Vagina (tissue), 2 donors: ENCODE measurements at regions not wholly inside any gene's neighbourhood (a gene's known extent, or its start where the extent isn't known, plus 50 kb on each side); places are given as distances from the start of the nearest gene placed in this dataset.

ENCODE experiments used
- DNase-seq, 2 donors: peaks; one replicate each; pipeline ENCODE4 v3.0.0-alpha.2; 2017; ENCODE audit errors: extremely low spot score in 2 of 2
- H3K27ac ChIP-seq: fragments of 200-600 bp; sonication (generic); one replicate; pipeline ENCODE4 v1.5.1; 2019
- H3K27me3 ChIP-seq: fragments of 200-600 bp; sonication (generic); one replicate; pipeline ENCODE4 v1.5.1; 2019
- H3K36me3 ChIP-seq, 2 donors: fragments of 200-600 bp; sonication (generic); one replicate each; pipeline ENCODE4 v1.5.1; 2017 to 2019
- H3K4me1 ChIP-seq: fragments of 200-600 bp; sonication (generic); one replicate; pipeline ENCODE4 v1.5.1; 2019
- H3K4me3 ChIP-seq, 2 donors: fragments of 200-600 bp; sonication (generic); 1 replicate in 1 of 2; 2 replicates in 1 of 2; pipeline ENCODE4 v1.5.1; 2016 to 2019
- H3K9me3 ChIP-seq: fragments of 200-600 bp; sonication (generic); one replicate; pipeline ENCODE4 v1.5.1; 2019
- POLR2A ChIP-seq, 2 donors: fragments of 450-650 bp; IDR thresholded peaks; one replicate each; pipeline ENCODE4 v1.6.1; 2017; ENCODE audit warnings: antibody characterized with exemption in 2 of 2, mild to moderate bottlenecking in 2 of 2, moderate library complexity in 2 of 2
- POLR2AphosphoS5 ChIP-seq, 2 donors: sonication (generic); formaldehyde crosslinking; IDR thresholded peaks; one replicate each; pipeline ENCODE4 v1.9.0; 2017; ENCODE audit warnings: antibody characterized with exemption in 2 of 2, mild to moderate bottlenecking in 2 of 2, low read depth in 1 of 2; ENCODE audit not compliant: insufficient read depth in 1 of 2
- intact Hi-C: fragments of 100-400 bp; cut with DNase I; formaldehyde crosslinking; loops from one replicate; pipeline ENCODE4 v1.15.1; 2023
- TF ChIP-seq, protein P1 (sequence below), 3 experiments: fragments of 450-650 bp in 2 of 3; fragments of 200-600 bp in 1 of 3; sonication (generic) in 1 of 3; IDR thresholded peaks; one replicate each; pipeline ENCODE4 v1.5.1; 2017 to 2019; ENCODE audit warnings: antibody characterized with exemption in 3 of 3, mild to moderate bottlenecking in 2 of 3, moderate library complexity in 2 of 3

DNA sequence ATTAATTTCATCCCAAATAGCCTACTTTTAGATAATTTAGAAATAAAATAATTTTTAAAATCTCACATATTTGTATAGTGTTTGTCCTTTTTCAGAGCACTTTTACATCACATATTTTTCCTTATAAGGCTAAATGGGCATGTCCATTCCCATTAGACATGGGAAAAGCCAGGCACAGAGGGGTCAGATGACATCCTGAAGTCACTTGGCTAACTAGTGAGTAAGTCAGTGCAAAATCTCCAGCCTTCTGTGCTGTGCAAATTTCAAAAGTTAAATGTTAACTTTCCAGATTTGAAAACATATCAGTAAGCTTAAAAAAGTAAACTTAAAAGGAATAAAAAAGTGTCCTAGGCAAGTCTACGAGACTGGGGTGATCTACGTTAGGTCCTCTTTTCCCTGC, 117.4 kb downstream of the EMP1 start:
- intact Hi-C loops, result no loop called here
- no peak overlapping the region for H3K27ac ChIP-seq
- H3K4me3 ChIP-seq, result no peak overlapping the region
- H3K36me3 ChIP-seq, result no peaks in the 10 kb centered on the region
- no peaks in the 10 kb centered on the region for H3K27me3 ChIP-seq
- TF ChIP-seq POLR2AphosphoS5 (IDR thresholded peaks at IDR 0.05; ENCODE audit: insufficient read depth in 1 of 2, low read depth in 1 of 2) (no peak), POLR2A (IDR thresholded peaks at IDR 0.05) (no peak)
- TF ChIP-seq, protein P1, sequence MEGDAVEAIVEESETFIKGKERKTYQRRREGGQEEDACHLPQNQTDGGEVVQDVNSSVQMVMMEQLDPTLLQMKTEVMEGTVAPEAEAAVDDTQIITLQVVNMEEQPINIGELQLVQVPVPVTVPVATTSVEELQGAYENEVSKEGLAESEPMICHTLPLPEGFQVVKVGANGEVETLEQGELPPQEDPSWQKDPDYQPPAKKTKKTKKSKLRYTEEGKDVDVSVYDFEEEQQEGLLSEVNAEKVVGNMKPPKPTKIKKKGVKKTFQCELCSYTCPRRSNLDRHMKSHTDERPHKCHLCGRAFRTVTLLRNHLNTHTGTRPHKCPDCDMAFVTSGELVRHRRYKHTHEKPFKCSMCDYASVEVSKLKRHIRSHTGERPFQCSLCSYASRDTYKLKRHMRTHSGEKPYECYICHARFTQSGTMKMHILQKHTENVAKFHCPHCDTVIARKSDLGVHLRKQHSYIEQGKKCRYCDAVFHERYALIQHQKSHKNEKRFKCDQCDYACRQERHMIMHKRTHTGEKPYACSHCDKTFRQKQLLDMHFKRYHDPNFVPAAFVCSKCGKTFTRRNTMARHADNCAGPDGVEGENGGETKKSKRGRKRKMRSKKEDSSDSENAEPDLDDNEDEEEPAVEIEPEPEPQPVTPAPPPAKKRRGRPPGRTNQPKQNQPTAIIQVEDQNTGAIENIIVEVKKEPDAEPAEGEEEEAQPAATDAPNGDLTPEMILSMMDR (IDR thresholded peaks at IDR 0.05), result no peak
- no peaks in the 10 kb centered on the region for H3K9me3 ChIP-seq
- H3K4me1 ChIP-seq, result no peaks in the 10 kb centered on the region
- no peak for DNase-seq

DNA sequence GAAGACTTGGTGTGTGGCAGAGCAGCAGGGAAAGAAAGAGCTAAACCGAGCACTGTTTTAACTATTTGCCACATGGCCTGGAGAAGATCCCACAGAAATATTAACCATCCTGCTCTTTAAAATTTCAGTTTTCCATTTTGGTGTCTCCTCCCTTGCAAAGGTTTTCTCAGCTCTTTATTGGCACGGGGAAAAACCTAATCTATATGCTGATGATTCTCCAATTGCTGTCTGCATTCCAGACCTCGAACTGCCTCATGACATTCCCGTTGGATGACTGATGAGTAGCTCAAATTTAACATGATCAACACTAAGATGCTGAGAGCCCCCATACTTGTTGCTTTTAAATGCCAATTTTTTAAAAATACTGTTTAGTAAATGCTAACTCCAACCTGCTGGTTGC, 115.0 kb downstream of the EMP1 start:
- H3K27me3 ChIP-seq, result no peaks in the 10 kb centered on the region
- no peak overlapping the region for H3K4me3 ChIP-seq
- intact Hi-C loops, result no loop called here
- no peak for DNase-seq
- H3K4me1 ChIP-seq, result no peaks in the 10 kb centered on the region
- TF ChIP-seq POLR2AphosphoS5 (IDR thresholded peaks at IDR 0.05; ENCODE audit: insufficient read depth in 1 of 2, low read depth in 1 of 2) (no peak), POLR2A (IDR thresholded peaks at IDR 0.05) (no peak)
- TF ChIP-seq, protein P1 (IDR thresholded peaks at IDR 0.05), result no peak
- no peaks in the 10 kb centered on the region for H3K36me3 ChIP-seq
- no peak overlapping the region for H3K27ac ChIP-seq
- H3K9me3 ChIP-seq, result no peaks in the 10 kb centered on the region

DNA sequence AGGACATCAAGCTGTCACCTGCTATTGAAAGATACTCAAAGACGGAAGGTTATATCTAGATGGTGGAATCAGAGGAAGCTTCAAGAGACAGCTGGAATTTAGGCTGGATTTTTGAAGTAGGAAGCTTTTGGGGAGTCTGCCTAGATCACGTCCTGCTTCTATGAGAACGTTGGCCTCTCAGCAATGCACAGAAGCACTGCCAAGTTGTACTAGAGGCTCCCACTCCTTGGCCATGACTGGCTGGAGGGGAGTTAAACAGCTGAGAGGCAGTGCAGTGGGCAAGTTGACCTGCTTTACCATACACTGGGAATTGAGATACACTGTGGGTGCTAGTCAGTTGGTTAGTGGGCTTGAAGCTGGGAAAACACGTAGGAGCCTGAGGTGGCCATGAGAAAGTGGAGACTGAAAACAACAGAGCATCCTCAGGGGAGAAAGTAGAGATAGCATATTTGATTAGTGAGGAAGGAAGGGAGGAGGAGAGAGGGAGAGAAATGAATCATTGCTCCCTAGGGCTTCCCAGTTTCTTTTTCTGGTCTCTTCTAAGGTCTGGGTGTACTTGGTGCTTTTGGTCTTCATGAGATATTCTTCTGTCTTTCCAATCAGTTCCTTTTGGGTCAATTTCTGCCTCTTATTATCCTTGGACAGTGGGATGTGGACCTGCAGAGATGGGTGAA, 110.8 kb downstream of the EMP1 start:
- no peaks in the 10 kb centered on the region for H3K36me3 ChIP-seq
- H3K4me3 ChIP-seq, result no peak overlapping the region
- intact Hi-C loops, result no loop called here
- no peaks in the 10 kb centered on the region for H3K9me3 ChIP-seq
- DNase-seq, result no peak
- TF ChIP-seq, protein P1 (IDR thresholded peaks at IDR 0.05), result no peak
- TF ChIP-seq POLR2AphosphoS5 (IDR thresholded peaks at IDR 0.05; ENCODE audit: insufficient read depth in 1 of 2, low read depth in 1 of 2), result no peak
- no peak for TF ChIP-seq POLR2A (IDR thresholded peaks at IDR 0.05)
- no peaks in the 10 kb centered on the region for H3K4me1 ChIP-seq
- H3K27me3 ChIP-seq, result no peaks in the 10 kb centered on the region
- H3K27ac ChIP-seq, result no peak overlapping the region

DNA sequence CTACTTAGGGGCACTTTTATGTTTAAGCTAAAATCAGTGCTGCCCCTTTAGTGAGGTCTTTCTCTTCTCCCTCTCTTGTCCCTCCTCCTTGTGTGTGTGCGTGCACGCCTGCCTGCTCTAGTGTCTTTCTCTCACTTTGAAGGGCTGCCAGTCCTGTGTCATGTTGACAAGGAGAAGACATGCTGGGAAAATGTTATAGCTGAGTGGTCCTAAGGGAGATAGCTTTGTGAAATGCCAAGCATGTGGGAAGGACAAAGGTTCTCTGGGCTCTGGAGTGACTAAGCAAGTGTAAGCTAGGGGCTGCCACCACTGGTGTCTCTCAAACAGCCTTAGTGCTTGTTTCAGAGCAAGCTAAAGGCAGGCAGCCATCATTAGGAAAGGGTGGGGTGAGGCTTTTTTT, 108.4 kb downstream of the EMP1 start:
- no peaks in the 10 kb centered on the region for H3K36me3 ChIP-seq
- no peaks in the 10 kb centered on the region for H3K4me1 ChIP-seq
- DNase-seq, result no peak
- H3K27me3 ChIP-seq, result no peaks in the 10 kb centered on the region
- no peak overlapping the region for H3K4me3 ChIP-seq
- no peaks in the 10 kb centered on the region for H3K9me3 ChIP-seq
- no peak overlapping the region for H3K27ac ChIP-seq
- intact Hi-C loops, result no loop called here
- TF ChIP-seq POLR2AphosphoS5 (IDR thresholded peaks at IDR 0.05; ENCODE audit: insufficient read depth in 1 of 2, low read depth in 1 of 2) (no peak), POLR2A (IDR thresholded peaks at IDR 0.05) (no peak)
- TF ChIP-seq, protein P1 (IDR thresholded peaks at IDR 0.05), result no peak

DNA sequence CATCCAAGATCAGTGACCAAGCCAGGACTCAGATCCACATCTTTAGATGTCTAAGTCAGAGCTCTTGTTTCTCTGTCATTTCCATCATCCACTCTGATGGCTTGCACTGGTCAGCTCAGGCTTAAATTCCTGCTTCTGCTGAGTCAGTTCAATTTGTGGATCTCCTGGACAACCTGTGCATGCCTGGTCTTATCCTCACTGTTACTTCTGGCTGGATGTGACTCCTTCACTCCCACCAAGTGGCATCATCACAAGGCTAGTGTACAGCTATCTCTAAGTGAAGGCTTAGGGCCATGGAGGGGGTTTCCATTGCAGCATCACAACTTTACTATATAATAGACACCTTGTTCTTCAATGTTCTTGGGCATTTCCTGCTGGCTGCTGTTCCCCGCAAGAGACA, 102.9 kb downstream of the EMP1 start:
- Histone ChIP-seq H3K9me3 (no peaks in the 10 kb centered on the region), H3K27ac (no peak overlapping the region), H3K4me3 (no peak overlapping the region), H3K4me1 (no peaks in the 10 kb centered on the region), H3K27me3 (no peaks in the 10 kb centered on the region), H3K36me3 (no peaks in the 10 kb centered on the region)
- intact Hi-C loops, result no loop called here
- no peak for DNase-seq
- no peak for TF ChIP-seq POLR2AphosphoS5 (IDR thresholded peaks at IDR 0.05; ENCODE audit: insufficient read depth in 1 of 2, low read depth in 1 of 2)
- TF ChIP-seq POLR2A (IDR thresholded peaks at IDR 0.05), result no peak
- TF ChIP-seq, protein P1 (IDR thresholded peaks at IDR 0.05), result no peak
